LNCAP (cell line): ENCODE measurements at regions not wholly inside any gene's neighbourhood (a gene's known extent, or its start where the extent isn't known, plus 50 kb on each side); places are given as distances from the start of the nearest gene placed in this dataset.

ENCODE experiments used
- CTCF ChIP-seq: fragments of 450-650 bp; IDR thresholded peaks from 2 replicates; pipeline ENCODE4 v1.5.1; 2017; ENCODE audit warnings: mild to moderate bottlenecking

GRCh38 chr2:55776479-55776878, 82.8 kb upstream of the PNPT1 start:
- no peak for TF ChIP-seq CTCF

DNA sequence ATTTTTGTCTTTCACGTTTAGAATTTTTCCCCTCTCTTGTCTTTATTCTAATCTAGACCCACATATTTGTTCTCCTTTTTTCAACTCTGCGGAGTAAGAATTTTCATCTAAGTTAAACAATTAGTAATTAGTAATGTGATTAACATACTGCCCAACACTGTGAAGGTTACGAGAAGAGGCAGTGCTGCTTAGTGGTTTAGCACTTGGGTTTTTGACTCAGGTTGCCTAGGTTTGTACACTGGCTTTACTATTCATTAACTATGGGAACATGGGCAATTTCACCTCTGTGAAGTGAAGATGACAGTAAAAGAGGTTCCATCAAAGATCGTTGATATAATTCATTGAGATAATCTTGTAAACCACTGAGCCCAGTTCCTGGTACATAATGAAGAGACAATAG, 82.2 kb upstream of the PNPT1 start:
- TF ChIP-seq CTCF = no peak

GRCh38 chr2:55772109-55772980, 78.7 kb upstream of the PNPT1 start:
- no peak for TF ChIP-seq CTCF

GRCh38 chr2:55771612-55772011, 78.0 kb upstream of the PNPT1 start:
- TF ChIP-seq CTCF = peak; percentile 55

DNA sequence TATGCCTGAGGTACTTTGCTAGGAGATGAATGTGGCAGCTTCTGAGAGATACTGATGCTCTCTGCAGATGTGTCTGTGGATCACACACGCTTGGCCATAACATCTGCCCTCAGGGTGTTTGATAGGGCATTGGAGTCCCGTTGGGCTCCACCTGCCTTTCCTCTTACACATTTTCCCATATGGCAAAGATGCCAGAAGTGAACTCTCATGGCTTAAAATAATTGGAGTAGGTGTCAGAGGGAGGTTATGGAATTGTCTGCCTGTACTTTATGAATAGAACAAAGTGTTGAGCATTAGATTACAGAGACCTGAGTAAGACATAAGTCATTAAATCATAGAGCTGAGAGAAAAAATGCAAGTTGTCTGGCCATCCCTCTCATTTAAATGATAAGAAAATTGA, 75.3 kb upstream of the PNPT1 start:
- TF ChIP-seq CTCF = no peak

GRCh38 chr2:55766947-55767346, 73.3 kb upstream of the PNPT1 start:
- TF ChIP-seq CTCF = no peak

DNA sequence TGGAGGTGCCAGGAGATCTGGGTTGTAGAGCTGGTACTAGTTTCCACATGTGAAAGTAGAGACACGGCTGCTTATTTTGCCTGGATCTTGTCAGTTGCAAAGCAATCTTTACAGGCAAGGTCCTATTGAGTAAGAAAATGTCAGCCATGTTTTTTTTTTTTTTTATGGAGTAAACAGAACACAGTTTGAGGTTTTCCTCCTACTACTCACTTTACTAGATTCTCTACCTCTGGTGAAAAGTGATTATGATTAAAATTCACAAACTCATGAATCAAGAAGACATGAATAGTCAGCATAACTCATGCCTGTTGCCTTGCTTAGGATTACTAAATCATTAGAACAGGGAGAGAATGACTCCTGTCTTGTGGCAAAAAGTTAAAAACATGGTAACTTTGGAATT, 70.1 kb upstream of the PNPT1 start:
- no peak for TF ChIP-seq CTCF
